Activated CD8-positive, alpha-beta memory T cell treated with anti-CD3 and anti-CD28 coated beads, Interleukin-2, amount 50 U/mL, for 1 hour (primary cell): ENCODE measurements at regions not wholly inside any gene's neighbourhood (a gene's known extent, or its start where the extent isn't known, plus 50 kb on each side); places are given as distances from the start of the nearest gene placed in this dataset.

ENCODE experiments used
- DNase-seq: peaks from one replicate; pipeline ENCODE4 v3.0.0-alpha.2; 2020; ENCODE audit errors: extremely low read depth

DNA sequence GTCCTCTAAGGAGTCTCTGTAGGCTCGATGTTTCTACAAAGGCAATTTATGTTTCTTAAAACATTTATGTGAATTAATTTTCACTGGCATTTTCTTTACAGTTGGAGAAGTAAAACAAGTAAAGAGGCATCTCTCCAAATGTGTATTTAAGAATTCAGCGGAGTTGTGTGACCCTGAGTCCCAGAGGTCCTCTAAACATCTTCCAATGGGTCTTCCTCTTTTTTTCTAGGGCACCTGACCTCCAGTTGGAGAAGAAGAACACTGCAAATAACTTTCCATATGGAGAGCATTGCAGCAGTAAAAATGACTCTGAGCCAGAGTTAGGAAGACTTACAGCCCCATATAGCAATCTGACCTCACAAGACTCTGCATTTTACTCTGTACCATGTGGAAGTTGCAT lies 480.5 kb upstream of the RAG2 start:
- DNase-seq: no peak

DNA sequence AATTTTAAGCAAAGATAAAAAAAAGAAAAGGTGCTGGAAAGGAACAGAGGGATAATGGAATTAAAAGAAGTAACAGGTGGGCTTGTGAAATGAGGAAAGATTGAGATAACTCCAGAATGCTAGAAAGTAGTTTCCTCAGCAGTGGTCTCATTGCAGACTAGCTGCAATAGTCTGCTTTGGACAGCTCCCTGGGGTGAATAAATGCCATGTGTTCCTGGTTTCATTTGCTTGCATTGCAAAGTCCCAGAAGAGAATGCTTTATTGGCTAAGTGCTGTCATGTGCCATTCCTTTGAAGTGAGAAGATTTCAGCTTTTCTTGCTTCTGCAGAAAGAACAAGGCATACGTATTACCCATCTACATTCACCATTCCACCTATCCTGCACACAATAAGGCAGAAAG lies 478.8 kb upstream of the RAG2 start:
- no peak for DNase-seq

DNA sequence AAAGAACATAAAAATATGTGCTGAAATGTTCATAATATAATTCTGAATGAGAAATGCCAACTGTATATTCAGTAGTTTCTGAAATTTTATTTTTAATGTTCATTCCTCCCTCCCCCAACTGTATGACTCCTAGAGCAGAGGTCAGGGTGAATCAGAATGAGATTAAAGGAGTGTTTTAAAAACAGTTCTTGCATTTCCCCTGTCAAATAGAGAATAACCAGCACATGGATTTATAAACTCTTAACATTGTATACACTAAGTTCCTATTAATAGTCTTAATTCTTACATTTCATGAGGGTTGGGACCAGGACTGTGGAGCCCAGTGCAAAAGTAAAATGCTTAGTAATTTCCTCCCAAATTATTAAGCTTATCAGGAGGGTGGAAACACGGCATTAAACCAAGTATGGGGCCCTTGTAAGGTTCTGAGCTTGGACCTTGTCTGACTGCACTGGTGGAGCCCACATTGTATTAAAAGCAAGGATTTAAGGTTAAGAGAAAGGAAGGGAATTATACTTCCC lies 474.6 kb upstream of the RAG2 start:
- no peak for DNase-seq

DNA sequence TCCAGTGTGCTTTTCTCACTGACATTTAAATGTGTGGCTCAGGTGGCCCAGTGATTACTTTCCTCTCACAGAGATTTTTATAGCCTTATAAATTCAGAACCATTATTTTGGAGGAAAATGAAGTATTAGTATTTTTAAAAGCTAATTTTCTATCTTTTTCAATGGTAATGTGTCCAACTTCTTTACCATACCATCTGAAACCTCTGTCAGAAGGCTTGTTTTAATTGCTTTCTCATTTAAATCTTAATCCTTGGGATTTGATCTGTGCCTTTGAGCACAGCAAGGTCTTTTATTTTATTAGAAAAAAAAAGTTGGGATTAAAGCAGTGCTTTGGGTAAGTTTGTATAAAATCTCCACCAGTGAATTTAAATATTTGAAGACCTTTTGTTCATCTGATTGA lies 452.3 kb upstream of the RAG2 start:
- no peak for DNase-seq

DNA sequence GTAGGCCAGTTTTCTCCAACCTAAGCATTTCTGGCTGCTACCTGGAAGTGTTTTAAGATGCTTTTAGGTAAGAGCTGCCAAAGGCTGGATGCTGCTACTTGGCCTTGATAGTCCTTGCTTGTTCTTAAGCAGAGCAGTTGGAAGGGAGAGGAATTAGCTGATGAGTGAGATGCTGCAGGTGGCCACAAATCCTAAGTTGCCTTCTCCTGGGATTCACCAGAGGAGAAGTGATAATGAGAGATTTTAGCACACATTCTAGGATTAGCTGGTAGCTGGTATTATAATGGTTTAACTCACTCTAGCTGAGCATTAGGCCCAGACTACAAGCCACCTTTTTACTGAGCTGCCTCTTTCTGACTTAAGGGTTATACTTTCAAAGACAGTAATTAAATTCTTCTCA lies 442.9 kb upstream of the RAG2 start:
- DNase-seq: no peak

DNA sequence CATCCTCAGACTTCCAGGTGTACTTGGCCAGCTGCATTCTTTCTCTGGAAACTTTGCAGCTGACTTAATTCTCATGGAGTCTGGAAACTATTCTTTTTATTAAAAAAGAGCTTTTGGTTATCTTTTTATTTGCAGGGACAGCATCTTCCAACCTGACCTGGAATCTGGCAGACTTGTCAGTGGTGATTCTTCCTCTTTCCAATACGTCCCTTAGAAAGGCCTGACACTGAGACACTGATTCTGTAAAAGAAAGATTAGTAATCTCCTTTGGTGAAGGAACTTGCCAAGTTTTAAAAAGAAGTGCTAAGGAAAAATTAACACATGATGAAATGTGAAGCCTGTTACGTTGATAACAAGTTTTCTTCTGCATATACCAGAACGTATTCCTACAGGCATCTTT lies 440.9 kb upstream of the RAG2 start:
- no peak for DNase-seq

DNA sequence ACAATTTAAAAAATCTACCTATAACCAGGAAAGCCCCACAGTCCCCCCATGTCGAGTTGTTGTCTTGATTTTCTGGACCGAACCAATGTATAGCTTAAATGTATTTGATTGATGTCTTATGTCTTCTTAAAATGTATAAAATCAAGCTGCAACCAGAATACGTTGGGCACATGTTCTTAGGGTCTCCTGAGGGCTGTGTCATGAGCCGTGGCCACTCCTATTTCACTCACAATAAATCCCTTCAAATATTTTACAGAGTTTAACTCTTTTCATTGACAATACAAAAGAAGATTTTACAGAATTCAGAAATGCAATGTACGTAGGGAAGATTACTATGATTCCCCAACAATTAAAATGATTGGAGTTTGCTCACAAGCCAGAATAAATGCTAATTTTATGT lies 428.7 kb upstream of the RAG2 start:
- DNase-seq: no peak

DNA sequence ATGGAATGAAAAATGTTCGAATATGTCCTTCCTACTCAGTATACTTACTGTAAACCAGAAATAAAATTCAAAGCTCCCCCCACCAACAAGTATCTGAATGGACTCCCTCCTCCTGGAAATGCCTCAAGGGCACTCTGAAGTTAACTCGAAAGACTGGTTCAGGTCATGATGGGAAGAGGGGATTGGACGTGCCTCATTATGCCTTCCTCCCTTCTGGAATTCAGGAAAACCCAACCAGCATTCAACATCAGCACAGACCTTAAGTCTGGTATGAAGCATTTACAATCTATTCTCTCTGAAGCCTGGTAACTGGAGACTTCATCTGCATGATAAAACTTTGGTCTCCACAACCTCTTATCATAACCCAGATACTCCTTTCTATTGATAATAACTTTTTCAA lies 428.3 kb upstream of the RAG2 start:
- no peak for DNase-seq

DNA sequence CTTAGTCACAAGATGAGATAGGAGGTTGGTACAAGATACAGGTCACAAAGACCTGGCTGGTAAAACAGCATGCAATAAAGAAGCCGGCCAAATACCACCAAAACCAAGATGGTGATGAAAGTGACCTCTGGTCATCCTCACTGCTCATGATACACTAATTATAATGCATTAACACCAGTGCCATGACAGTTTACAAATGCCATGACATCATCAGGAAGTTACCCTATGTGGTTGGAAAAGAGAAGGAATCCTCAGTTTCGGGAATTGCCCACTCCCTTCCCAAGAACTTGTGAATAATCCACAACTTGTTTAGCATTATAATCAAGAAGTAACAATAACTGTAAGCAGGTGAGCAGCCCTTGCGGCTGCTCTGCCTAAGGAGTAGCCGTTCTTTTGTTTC lies 408.5 kb upstream of the RAG2 start:
- DNase-seq: no peak

DNA sequence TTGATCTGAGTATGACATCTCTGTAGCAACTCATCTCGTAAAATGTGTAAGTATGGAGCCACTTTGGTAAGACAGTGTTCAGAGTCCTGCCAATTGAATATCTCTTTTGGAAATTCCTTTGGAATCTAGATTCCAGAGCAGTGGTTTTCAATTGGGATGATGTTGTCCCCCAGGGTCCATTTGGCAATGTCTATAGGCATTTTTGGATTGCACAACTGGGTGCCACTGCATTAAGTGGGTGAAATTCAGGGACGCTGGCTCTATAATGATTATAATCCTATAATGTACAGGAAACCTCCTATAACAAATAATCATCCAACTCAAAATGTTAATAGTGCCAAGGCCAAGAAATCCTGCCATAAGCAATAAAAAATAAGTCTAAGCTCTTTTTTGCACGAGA lies 404.8 kb upstream of the RAG2 start:
- DNase-seq: no peak

DNA sequence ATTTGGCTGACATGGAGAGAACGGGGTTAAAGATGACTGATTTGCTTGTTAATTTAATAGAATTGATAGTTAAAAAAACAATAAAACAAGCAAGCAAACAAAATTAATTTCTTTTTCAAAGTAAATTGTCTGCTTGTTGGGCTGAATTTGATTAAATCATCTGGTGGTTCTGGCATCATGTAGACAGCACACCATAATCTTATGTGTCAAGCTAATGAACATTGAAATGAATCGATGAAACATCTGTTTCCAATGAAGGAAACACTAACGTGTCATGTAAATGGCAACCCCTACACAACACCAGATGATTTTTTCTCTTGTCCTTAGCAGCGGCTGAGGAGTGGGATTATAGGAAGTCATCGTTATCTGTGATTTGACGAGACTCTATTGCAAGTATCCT lies 399.6 kb upstream of the RAG2 start:
- DNase-seq: no peak

DNA sequence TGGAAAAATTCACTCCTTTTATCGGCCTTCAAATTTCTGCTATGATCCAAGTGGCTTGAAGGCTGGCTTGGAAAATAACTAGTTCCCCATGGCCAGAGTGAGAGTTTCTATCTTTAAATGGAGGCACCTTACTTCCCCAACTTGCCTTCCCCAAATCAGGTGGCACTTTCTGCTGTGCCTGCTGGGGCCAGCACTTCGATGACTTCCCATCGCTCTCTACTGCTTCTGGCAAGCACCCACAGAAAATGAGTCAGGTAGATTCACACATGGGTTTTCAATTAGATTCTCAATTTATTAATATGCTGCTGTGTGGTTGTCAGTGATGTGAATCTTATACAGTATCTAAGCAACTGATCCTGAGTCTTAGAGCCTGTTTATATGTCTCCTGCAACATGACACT lies 398.8 kb upstream of the RAG2 start:
- no peak for DNase-seq

DNA sequence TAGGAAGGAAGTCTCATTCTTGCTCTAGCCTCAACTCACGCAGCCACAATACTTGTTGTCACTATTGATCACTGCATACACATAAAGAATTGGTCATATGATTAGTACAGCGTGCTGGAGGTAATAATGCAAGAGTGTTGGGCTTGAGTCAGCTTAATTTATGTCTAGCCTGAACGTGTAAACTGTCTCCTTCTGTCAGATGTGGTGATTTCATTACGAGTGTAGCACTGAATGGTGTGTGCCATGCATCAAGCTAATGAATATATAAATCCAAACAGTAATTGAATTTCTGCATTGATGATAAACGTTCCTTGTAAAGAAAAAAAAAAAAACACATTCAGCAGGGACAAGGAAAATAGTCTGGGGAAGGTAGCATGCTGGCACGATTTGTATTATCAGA lies 396.2 kb upstream of the RAG2 start:
- DNase-seq: no peak

DNA sequence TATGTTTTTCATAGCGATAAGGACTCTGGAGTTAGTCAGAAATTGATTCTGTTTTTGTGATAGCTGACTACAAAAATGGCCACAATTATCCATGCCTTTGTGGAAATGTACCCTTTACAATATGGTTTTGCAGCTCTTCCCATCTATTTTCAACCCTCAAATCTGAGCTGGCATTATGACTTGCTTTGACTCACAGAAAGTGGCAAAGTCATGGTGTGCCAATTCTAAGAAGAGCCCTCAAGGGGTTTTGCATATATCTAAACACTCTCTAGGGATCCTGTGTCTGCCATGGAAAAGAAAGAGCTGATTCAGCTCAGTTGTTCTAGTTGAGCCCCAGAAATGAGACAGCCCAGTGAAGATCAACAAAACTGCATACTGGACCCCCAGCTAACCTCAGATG lies 390.5 kb upstream of the RAG2 start:
- no peak for DNase-seq

DNA sequence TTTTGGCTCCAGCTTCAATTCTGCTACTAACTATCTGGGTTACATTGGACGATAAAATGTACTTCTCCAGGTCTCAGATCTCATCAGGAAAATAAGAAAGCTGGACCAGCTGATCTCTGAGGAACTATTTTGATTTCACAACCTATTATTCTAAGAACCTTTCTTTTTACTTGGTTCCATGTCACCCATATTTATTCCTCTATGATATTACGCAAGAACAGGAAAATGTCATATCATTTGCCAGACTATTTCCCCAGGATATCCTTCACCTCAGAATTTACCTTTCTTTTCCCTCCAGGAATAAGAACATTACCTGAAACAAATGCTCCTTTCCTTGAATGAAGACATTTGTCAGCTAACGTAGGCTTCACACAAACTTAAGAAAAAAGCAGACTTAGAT lies 387.5 kb upstream of the RAG2 start:
- DNase-seq: no peak

DNA sequence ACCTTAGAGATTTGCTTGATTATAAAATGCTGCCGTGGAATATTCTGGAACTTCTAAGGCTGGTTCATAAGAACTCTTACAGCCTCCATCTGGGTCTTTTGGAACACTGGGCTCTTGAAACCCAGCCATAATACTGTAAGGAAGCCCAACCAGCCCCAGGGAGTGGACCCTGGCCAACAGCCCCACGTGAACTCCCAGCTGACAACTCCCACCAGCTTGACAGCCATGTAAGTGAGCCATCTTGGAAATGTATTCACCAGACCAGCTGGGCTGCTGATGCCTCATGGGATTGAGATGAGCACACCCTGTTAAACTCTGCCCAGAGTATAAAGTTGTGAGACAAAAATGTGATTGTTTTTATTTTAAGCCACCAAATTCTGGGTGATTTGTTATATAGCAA lies 378.7 kb upstream of the RAG2 start:
- DNase-seq: no peak

DNA sequence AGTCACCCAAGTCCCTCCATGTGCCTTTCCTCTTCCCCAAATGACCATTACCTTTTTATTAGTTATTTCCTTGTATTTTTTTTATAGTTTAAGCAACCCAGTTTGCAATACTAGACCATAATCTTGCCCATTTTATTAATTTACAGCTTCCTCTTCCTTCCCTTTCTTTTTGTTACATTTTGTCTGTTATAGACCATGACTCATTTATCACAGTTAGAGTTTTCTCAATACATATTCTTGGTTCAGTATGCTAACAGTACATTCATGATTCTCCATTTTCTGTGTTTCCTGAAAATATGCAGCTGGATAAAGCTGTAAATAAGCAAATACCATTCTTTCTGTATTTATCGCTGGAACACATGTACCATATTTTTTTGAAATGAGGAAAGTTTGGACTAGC lies 376.7 kb upstream of the RAG2 start:
- DNase-seq: no peak

DNA sequence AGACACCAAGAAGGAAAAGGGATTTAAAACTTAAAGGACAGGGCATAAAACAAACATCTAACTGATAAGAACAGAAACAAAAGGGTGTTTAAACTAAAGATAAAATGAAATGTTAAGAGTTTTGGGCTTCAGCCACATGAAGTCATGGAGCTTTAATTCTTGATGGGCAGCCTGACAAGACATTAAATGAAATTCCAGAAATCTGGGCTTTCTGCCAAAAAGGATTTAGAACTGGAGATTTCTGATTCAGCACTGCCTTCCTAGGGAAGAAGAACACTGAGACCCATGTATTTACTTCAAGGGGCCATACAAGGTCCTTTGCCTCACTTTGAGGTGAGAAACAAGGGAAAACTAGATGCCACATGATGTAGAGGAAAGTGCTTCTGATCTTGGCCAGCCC lies 355.9 kb upstream of the RAG2 start:
- no peak for DNase-seq

DNA sequence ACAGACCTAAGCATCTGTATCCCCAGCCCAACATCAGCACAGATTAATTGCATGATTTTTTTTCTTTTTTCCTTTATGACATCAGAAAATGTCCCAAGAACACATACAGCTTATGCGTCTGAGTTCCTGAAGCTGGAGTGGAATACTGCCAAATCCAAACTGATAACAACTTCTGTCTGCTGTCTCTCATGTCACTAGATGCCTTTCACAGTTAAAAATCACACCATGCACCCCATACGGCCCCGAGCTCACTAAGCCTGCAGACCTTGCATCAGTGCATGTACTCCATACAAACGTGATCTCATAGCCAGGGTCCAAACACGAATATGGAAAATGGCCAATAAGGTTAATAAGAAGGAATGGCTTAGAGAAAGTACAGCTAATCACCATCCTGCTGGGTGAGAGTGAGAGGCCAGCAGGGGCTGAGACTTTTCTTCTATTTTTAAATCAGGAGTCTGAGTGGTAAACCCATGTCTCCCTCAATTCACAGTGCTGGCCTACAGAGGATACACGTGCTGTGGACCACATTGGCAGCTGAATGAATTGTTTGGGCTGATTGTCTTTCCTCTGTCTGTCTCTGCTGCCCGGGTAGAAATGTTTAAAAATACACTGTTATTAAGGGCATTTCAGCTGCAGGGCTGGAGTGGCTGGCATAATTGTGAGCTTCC lies 350.6 kb upstream of the RAG2 start:
- no peak for DNase-seq

DNA sequence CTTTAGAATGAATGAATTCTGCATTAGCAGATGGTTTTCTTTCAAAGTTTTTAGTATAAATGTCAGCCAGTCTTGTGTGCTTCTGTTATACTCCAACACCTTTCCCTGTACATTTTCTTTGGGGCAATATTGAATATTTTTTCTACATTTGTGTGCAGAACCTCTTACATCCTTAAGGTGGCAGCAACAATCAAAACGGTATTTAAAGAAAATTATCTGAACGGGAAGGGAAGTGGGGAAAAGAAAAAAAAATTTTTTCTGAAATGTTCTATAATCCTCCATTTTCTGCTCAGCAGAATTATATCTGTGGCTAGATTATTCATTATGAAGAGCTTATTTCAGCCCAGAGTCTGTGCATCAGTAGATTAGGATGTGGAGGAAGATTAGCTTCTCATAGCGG lies 347.3 kb upstream of the RAG2 start:
- no peak for DNase-seq

DNA sequence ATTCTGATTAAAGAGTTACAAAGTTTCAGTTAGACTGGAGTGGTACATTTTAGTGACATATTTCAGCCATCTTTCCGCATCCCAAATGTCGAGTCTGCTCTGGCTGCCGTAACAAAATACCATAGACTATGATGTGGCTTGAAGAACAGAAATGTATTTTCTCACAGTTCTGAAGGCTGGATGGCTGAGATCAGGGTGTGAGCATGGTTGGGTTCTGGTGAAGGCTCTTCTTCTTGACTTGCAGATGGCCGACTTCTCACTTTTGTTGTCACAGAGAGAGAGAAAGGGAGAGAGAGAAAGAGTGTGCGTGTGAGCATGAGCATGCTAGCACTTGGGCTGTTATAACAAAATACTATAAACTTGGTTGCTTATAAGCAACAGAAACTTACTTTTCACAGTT lies 335.4 kb upstream of the RAG2 start:
- DNase-seq: no peak

DNA sequence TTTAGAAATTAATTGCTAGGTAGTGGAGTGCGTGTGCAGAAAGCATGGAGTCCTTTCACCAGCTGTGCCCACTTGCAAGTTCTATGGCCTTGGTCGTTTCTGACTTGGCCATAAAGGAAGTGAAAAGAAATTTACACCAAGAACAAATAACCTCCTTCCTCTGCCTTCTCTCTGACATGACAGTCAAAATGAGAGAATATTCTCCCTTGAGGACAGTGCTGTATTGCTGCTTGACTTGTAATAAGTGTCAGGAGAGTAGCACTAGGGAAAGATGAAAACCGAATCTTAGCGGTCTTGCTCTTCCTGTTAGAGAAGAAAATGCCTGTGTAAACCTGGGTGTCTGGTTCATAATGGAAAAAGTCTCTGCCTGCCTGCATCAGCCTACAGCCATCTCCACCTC lies 333.1 kb upstream of the RAG2 start:
- DNase-seq: no peak

DNA sequence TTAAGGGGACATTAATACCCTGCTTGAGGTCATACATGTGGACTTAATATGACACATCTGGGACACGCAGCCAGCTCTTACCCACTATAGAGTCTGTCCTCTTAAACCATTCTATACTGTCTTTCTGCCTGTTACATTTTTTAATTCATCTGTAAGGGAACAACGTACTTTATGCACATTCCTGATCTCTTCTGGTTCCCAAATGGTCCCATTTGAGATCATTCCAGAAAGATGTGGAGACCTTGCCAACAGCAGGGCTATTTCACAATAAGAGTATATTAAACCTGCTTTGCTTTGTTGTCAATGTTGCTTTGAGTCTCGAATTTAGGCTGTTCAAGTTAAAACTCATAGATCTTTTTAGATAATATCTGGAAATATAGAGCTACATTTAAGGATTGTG lies 332.2 kb upstream of the RAG2 start:
- no peak for DNase-seq

DNA sequence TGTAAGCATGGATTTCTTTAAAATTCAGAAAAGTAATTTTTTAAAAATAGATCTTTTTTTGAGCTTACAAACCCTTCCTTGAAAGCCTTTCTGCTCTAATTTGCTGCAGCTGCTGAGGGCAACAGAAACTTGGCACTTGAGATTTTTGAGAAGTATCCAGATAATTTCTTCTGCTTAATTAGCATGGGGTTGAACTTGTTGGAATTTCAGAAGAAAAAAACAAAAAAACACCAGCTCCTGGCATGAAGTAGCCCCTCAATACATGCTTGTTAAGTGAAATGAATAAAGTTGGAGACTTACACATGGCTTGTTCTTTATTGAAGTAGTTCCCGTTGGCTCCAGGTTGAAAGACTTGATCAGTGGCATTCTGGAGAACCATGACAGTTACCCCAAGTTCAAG lies 331.4 kb upstream of the RAG2 start:
- no peak for DNase-seq

DNA sequence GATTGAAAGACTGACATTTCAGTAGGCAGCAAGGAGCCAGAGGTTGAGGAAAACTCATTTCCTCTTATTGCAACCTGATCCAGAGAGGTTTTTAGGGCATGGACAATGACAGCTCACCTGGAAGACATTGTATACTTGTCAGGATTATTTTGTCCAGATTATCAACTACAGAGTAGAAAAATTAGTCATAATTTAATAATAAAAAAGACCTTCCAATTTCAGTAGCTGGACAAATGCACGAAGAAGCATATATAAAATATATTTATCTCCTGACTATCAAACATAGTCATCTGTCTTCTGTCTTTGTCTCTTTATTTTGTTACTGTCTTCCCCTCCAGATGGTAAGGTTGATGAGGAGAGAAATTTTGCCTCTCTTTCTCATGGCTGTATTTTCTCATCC lies 330.6 kb upstream of the RAG2 start:
- no peak for DNase-seq
